Erythroblast (primary cell): ENCODE measurements at regions not wholly inside any gene's neighbourhood (a gene's known extent, or its start where the extent isn't known, plus 50 kb on each side); places are given as distances from the start of the nearest gene placed in this dataset.

Experiments
- GATA1 ChIP-seq: IDR thresholded peaks from 2 replicates; pipeline ENCODE4 v1.6.1; 2011; ENCODE audit warnings: low read depth, mild to moderate bottlenecking, control low read depth, low read length, moderate library complexity
- POLR2A ChIP-seq: IDR thresholded peaks from 2 replicates; pipeline ENCODE4 v1.6.1; 2011; ENCODE audit warnings: mild to moderate bottlenecking, low read length

DNA sequence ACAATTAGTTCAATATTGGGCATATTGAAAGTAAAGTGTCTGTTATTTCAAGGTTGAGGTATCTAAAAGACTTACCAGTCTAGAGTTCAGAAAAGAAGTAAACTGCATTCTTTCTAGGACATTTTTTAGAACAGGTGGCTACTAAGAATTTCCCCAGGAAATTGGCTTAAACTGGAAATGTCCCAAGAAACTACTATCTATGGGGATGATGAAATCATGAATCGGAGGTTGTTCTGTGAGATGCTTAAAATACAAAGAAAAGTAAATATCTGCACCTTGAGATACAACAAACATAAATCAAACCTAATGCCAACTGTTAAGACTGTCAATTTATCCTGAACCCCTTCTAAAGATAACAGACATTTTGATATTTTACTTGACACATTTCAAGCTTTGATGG is 226.5 kb upstream of the NREP start:
- no peak for TF ChIP-seq POLR2A
- TF ChIP-seq GATA1 = no peak
